GM19468 (cell line): ENCODE measurements at regions not wholly inside any gene's neighbourhood (a gene's known extent, or its start where the extent isn't known, plus 50 kb on each side); places are given as distances from the start of the nearest gene placed in this dataset.

Experiments used
- ATAC-seq: cut with Tn5 transposase; IDR thresholded peaks from one replicate; pipeline ENCODE4 v1.9.1; 2021; ENCODE audit warnings: mild to moderate bottlenecking, moderate library complexity, moderate number of reproducible peaks; ENCODE audit not compliant: unreplicated experiment; ENCODE audit errors: extremely low read depth

GRCh38 chr17:56733833-56734232 is 99.9 kb downstream of the C17orf67 start:
- ATAC-seq: no peak

- no peak for ATAC-seq
Measured at GRCh38 chr17:56735842-56736241, 97.9 kb downstream of the C17orf67 start.

- ATAC-seq: no peak
Measured at GRCh38 chr17:56737421-56738161, 96.1 kb downstream of the C17orf67 start.

- no peak for ATAC-seq
Measured at GRCh38 chr17:56739376-56739775, 94.3 kb downstream of the C17orf67 start.

- no peak for ATAC-seq
Measured at GRCh38 chr17:56739776-56740175, 93.9 kb downstream of the C17orf67 start.

- ATAC-seq: no peak
Measured at GRCh38 chr17:56740481-56740880, 93.2 kb downstream of the C17orf67 start.
